GM19463 (cell line): ENCODE measurements at regions not wholly inside any gene's neighbourhood (a gene's known extent, or its start where the extent isn't known, plus 50 kb on each side); places are given as distances from the start of the nearest gene placed in this dataset.
A peak's percentile ranks its signal among the peaks of the same experiment; 100 is the strongest.
"Not testable (repeated sequence)": the region's sequence is repeated elsewhere in the genome, so short reads cannot be mapped to it uniquely, and the experiment has no call there.

Source experiments
- ATAC-seq: cut with Tn5 transposase; IDR thresholded peaks from one replicate; pipeline ENCODE4 v1.9.1; 2021; ENCODE audit warnings: mild to moderate bottlenecking, moderate library complexity; ENCODE audit not compliant: unreplicated experiment

DNA sequence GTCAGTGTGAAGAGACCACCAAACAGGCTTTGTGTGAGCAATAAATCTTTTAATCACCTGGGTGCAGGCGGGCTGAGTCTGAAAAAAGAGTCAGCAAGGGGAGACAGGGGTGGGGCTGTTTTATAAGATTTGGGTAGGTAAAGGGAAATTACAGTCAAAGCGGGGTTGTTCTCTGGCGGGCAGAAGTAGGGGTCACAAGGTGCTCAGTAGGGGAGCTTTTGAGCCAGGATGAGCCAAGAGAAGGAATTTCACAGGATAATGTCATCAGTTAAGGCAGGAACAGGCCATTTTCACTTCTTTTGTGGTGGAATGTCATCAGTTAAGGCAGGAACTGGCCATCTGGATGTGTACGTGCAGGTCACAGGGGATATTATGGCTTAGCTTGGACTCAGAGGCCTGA lies 372.6 kb upstream of the MEX3C start:
- ATAC-seq: not testable (repeated sequence)

GRCh38 chr18:51573886-51574285 lies 376.4 kb upstream of the MEX3C start:
- ATAC-seq: not testable (repeated sequence)

- no peak for ATAC-seq
Measured at GRCh38 chr18:51575171-51575570, 377.7 kb upstream of the MEX3C start.

DNA sequence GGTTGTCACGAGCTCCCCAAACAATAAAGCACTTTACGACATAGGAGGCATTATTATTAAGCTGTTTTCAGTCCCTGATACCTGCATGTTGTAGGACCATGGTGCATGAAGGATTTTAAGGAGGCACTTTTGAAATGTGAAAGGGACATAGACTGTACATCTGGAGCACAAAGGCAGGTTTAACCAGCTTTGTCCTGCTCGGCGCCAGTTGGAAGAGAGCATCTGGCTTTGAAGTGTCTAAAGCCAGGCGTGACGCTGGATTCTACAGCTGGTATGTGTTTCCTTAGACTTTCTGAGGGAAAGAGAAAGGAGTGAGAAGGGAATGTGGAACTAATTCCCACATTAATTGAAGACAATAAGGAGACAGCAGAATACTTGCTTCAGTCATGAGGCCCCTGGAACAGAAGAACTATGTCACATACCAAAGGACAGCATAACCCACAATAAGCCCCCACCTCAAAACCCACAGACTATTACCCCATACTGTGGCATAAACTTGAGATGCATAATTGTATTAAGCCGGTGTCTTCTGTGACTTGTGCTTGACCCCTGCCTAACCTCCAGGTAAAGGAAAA lies 381.0 kb upstream of the MEX3C start:
- ATAC-seq: no peak

DNA sequence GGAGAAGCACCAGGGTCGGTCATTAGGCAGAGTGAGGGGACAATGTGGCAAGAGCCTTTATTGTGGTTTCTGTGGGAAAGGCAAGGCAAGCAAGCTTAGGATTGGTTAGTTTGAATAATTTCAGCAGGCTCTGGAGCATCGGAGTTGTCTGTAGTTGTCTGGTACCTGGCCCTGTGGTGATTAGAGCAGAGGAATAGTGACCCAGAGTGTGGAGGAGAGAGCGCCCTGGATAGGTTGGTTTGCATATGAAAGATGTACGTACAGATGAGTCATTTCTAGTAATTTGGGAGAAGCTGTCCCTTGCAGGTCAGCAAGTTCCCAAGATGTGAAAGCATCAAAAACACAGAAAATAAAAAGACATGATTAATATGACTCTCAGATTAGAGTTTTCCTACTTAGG lies 383.1 kb upstream of the MEX3C start:
- ATAC-seq: no peak

- no peak for ATAC-seq
Measured at GRCh38 chr18:51582551-51582950, 385.1 kb upstream of the MEX3C start.

- no peak for ATAC-seq
Measured at GRCh38 chr18:51588616-51589015, 391.1 kb upstream of the MEX3C start.

DNA sequence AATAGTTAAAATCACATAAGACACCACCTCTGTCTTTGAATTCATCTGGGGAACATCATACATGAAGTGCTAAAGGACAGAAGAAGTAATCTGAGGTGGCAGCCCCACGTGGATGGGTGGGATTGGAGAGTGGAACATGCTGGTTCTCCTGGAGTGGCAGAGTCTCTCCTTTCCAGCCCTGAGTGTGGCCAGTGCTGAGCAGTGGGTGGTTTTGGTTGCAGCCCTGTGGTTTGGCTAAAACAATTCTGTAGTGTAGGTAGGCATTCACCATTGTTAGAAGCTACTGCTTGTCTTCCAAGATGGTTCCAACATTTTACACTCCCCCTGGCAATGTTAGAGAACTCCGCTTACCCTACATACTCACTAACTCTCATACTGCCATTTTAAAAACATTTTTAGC lies 396.4 kb upstream of the MEX3C start:
- ATAC-seq: no peak

- no peak for ATAC-seq
Measured at GRCh38 chr18:51603111-51603510, 405.6 kb upstream of the MEX3C start.

DNA sequence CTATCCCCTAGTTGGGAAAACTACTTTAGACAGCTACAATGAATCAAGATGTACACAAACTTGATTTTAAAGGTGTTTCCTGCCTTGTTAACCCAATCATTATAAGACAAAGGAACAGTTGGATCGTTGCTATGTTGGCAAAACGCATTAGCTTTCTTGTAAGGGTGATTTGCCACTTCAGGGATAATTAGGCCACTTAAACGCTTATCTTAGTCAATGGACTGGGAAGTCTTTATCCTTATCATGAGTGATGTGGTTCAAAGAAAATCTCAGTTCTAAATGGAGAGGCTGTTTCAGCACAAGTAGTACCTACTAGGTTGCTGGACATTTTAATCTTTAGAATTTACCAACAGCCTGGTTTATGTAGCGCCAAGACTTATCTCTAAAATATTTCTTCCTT lies 406.1 kb upstream of the MEX3C start:
- no peak for ATAC-seq

DNA sequence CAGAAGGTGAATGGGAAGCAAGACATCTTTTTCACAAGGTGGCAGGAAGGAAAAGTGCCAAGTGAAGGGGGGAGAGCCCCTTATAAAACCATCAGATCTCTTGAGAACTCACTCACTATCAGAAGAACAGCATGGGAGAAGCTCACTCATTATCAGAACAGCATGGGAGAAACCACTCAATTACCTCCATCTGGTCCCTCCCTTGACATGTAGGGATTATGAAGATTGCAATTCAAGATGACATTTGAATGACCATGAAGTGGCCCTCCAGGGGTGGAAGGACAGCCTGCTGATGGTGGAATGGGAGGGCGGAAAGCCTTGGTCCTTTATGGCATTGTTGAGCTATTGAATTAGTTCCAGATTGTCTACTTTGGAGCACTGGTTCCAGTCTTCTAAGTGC lies 413.0 kb upstream of the MEX3C start:
- no peak for ATAC-seq

DNA sequence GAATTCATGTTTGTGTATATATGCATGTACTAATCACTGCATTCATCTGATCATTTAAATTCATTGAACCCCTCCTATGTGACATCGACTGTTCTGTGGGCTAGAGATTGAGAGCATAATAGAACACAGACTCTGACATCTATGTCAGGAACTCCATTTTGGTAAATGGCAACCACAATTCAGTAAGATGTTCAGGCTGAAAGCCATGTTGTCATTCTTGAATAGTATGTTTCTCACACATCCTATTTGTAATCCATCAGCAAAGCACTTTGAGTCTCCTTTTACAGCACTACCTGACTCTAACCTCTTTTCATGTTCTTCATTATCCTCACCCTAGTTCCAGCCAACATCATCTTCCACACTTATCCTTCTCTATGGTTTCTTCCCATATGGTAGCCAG lies 413.8 kb upstream of the MEX3C start:
- ATAC-seq: no peak

- no peak for ATAC-seq
Measured at GRCh38 chr18:51614033-51614432, 416.6 kb upstream of the MEX3C start.

DNA sequence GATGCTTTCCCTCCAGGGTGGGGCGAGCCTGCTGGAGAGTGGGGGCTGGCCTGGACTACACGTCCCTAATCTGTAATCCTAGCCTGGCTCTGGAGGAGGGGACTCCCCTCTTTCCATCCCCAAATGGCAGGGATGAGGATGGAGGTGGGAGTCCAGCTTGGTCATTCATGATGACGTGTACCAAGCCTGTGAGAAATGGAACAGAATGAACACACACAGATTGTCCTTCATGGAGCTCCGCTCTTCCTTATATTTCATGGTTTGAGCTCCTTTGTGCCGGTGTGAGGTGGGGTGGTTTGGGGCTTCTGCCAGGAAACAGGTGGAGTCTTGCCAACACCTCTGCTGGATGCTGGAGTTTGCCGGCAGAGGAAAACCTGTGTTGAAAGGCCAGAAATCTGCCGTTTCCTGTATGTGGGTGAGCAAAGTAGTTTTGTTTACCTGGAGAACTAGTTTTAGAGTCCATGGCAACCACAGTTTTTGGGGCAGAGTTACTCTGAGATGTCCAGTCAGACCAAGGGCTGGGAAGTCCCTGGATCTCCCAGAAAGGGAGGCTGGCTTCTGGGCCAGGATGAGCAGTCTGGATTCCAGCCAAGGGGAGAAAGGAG lies 417.6 kb upstream of the MEX3C start:
- ATAC-seq: no peak

- ATAC-seq: no peak
Measured at GRCh38 chr18:51617167-51617566, 419.7 kb upstream of the MEX3C start.

DNA sequence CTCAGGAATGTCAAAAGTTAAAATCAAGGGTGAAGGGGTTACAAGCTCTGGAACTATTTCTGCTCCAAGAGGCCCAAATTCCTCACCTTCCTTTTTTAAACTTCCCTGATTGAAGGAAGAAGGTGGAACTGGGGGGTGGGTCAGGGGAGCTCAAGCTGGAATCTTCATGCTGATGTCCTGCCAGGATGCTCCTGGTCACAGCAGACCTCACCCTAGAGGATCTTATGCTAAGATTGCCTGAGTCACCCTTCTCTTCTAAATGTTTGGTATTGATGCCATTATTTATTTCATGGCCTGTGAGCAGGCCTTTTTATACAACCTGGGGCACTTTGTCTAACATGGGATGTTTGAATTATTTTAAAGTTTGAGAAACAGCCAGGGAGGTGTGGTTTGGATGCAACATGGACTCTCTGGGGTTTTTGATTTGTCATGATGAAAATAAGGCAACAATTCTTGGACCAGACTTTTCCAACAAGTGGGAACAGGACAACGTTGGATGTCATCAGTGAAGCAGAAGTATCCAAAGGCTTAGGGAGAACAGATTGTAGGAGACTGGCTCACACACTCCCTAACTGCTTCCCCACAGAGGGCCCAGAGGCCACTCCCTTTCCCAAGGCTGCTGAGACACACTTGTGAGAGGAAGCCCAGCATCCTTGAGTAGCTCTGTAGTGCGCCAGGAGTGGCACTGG lies 420.2 kb upstream of the MEX3C start:
- no peak for ATAC-seq

GRCh38 chr18:51619283-51619682 lies 421.8 kb upstream of the MEX3C start:
- ATAC-seq: no peak

DNA sequence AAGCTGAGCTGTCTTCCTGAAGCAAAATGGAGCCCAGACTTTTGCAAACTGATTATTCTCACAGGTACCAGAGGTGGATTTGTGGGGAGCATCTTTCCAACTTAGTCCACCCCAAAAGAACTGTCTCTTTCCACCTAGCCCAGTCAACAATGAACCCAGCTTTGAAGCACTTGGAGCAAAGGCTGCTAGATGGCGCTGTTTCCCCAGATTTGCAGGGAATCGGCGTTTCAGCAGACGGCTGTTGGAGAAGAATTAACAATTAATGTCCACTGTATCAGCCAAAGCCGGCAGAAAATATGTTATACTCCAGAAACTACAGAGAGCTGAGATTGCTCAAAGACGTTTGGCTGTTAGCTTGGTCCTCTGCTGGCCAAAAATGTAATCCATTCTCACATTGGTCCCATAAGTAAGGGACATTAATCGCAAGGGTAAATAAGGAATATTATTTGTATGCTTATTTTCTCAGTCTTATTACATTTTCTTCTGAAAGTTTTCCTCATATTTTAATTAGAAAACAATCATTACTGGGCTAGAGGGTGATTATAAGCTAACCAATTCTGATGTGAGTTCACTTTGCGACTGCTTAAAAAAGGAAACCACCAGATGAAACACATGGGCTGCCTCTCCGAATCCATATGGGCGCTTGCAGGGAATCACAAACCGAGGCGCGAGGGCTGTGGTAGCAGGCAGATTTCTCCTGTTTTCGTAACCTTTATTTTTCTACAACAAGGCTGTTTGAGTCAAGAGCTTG lies 423.8 kb upstream of the MEX3C start:
- peak; percentile 64 for ATAC-seq

- no peak for ATAC-seq
Measured at GRCh38 chr18:51621864-51622160, 424.3 kb upstream of the MEX3C start.

DNA sequence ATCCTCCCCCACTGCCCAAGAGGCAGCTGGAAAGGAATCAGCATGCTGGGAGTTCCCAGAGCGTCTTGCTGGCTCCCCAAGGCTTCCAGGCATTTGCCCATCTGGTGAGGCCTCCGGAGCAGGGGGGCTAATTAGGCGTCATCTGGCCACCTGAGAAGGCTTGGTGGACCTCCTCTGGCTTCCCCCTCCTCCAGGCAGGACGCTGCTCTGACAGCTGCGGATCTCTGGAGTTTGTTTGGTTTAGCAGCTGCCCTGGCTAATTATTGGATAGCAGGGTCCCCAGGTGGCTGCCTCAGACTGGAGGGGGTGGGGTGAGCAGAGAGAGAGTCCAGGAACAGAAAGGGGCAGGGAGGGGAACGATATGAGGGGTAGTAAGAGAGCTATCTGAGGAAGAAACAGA lies 425.2 kb upstream of the MEX3C start:
- ATAC-seq: no peak

- no peak for ATAC-seq
Measured at GRCh38 chr18:51623653-51624052, 426.2 kb upstream of the MEX3C start.

GRCh38 chr18:51630706-51631105 lies 433.2 kb upstream of the MEX3C start:
- peak; percentile 61 for ATAC-seq
